IMR-90 (cell line): ENCODE measurements at regions not wholly inside any gene's neighbourhood (a gene's known extent, or its start where the extent isn't known, plus 50 kb on each side); places are given as distances from the start of the nearest gene placed in this dataset.

Source experiments
- ATAC-seq: fragments of 200-7000 bp; cut with Tn5 transposase; 2 replicates; pipeline ENCODE4 v1.9.1; 2020; ENCODE audit warnings: low read depth, mild to moderate bottlenecking, moderate library complexity
- BruUV-seq: library from RNA; stranded (reverse); fragments of 400-500 nt; replicated peaks from 2 replicates; lab custom pipeline; 2021; lab: Mats Ljungman, UMichigan
- CTCF ChIA-PET: fragments of 300-600 bp; formaldehyde crosslinking; extraction: SDS; loops from one replicate; lab custom pipeline; 2021; ENCODE audit warnings: antibody characterized with exemption; lab: Yijun Ruan, JAX
- POLR2A ChIA-PET: fragments of 300-600 bp; sonication (Branson Sonifier 250); formaldehyde crosslinking; loops from one replicate; lab custom pipeline; 2022; ENCODE audit warnings: antibody characterized with exemption; ENCODE audit not compliant: unreplicated experiment; lab: Charles Lee
- DNase-seq: peaks from one replicate; pipeline ENCODE4 v3.0.0; 2013
- H2AFZ ChIP-seq: replicated peaks from 2 replicates; pipeline ENCODE3; 2013; ENCODE audit warnings: low read length, mild to moderate bottlenecking; ENCODE audit not compliant: poor library complexity
- H2AK5ac ChIP-seq: 2 replicates; pipeline ENCODE4 v1.6.1; 2013; ENCODE audit warnings: low read depth, low read length, inconsistent platforms
- H2AK9ac ChIP-seq: replicated peaks from 2 replicates; pipeline ENCODE3; 2013; ENCODE audit warnings: mild to moderate bottlenecking, low read depth, low read length, moderate library complexity; ENCODE audit not compliant: poor library complexity
- H2BK120ac ChIP-seq: 2 replicates; pipeline ENCODE4 v1.6.1; 2013; ENCODE audit warnings: low read depth, low read length, inconsistent platforms
- H2BK15ac ChIP-seq: 3 replicates; pipeline ENCODE4 v1.6.1; 2013; ENCODE audit warnings: low read depth, low read length, inconsistent platforms
- H2BK20ac ChIP-seq: 2 replicates; pipeline ENCODE4 v1.6.1; 2013; ENCODE audit warnings: low read depth, mild to moderate bottlenecking, inconsistent platforms, low read length, moderate library complexity
- H2BK5ac ChIP-seq: 2 replicates; pipeline ENCODE4 v1.6.1; 2013; ENCODE audit warnings: mild to moderate bottlenecking, low read depth, low read length, inconsistent platforms; ENCODE audit not compliant: poor library complexity, severe bottlenecking
- H3K14ac ChIP-seq: replicated peaks from 2 replicates; pipeline ENCODE4 v1.6.1; 2013; ENCODE audit warnings: low read depth, low read length, inconsistent platforms
- H3K18ac ChIP-seq: 2 replicates; pipeline ENCODE4 v1.6.1; 2013; ENCODE audit warnings: low read depth, low read length, control low read depth
- H3K23ac ChIP-seq: 2 replicates; pipeline ENCODE4 v1.6.1; 2013; ENCODE audit warnings: low read depth, low read length, inconsistent platforms
- H3K27ac ChIP-seq: 2 replicates; pipeline ENCODE4 v1.5.1; 2013; ENCODE audit warnings: mild to moderate bottlenecking, control low read depth, low read length; ENCODE audit not compliant: insufficient read depth
- H3K27me3 ChIP-seq: 2 replicates; pipeline ENCODE4 v1.6.1; 2013; ENCODE audit warnings: low read length; ENCODE audit not compliant: control insufficient read depth, insufficient read depth
- H3K36me3 ChIP-seq: 2 replicates; pipeline ENCODE4 v1.6.1; 2013; ENCODE audit warnings: low read length, mixed read lengths; ENCODE audit not compliant: control insufficient read depth, insufficient read depth
- H3K4ac ChIP-seq: 2 replicates; pipeline ENCODE4 v1.6.1; 2013; ENCODE audit warnings: low read depth, low read length, inconsistent platforms
- H3K4me1 ChIP-seq: 2 replicates; pipeline ENCODE4 v1.6.1; 2013; ENCODE audit warnings: low read length, mixed read lengths; ENCODE audit not compliant: control insufficient read depth, insufficient read depth
- H3K4me2 ChIP-seq: 2 replicates; pipeline ENCODE4 v1.6.1; 2013; ENCODE audit warnings: low read depth, mild to moderate bottlenecking, control low read depth, low read length, moderate library complexity
- H3K4me3 ChIP-seq: 2 replicates; pipeline ENCODE4 v1.5.1; 2013; ENCODE audit warnings: low read depth, mild to moderate bottlenecking, control low read depth, low read length, moderate library complexity; ENCODE audit not compliant: insufficient read depth
- H3K56ac ChIP-seq: 2 replicates; pipeline ENCODE4 v1.6.1; 2013; ENCODE audit warnings: low read length, inconsistent platforms; ENCODE audit not compliant: insufficient read depth; ENCODE audit errors: extremely low read depth
- H3K79me1 ChIP-seq, 2 experiments: 2 replicates each; pipeline ENCODE4 v1.6.1; 2013; ENCODE audit warnings: low read length in 2 of 2, inconsistent platforms in 1 of 2, low read depth in 1 of 2
- H3K9ac ChIP-seq: 2 replicates; pipeline ENCODE4 v1.6.1; 2013; ENCODE audit warnings: low read depth, low read length, control low read depth
- H3K9me1 ChIP-seq: 2 replicates; pipeline ENCODE4 v1.6.1; 2013; ENCODE audit warnings: low read length, inconsistent platforms; ENCODE audit not compliant: insufficient read depth
- H3K9me3 ChIP-seq: 2 replicates; pipeline ENCODE4 v1.6.1; 2013; ENCODE audit warnings: low read length; ENCODE audit not compliant: control insufficient read depth, insufficient read depth
- H4K20me1 ChIP-seq: 2 replicates; pipeline ENCODE4 v1.6.1; 2013; ENCODE audit warnings: low read length, inconsistent platforms; ENCODE audit not compliant: insufficient read depth
- H4K5ac ChIP-seq: 2 replicates; pipeline ENCODE4 v1.6.1; 2013; ENCODE audit warnings: mild to moderate bottlenecking, low read depth, low read length, control low read depth
- H4K8ac ChIP-seq, 2 experiments: 2 replicates each; pipeline ENCODE4 v1.6.1; 2013; ENCODE audit warnings: low read depth in 2 of 2, low read length in 2 of 2, control low read depth in 1 of 2, inconsistent platforms in 1 of 2
- H4K91ac ChIP-seq: 2 replicates; pipeline ENCODE4 v1.6.1; 2013; ENCODE audit warnings: low read depth, low read length, inconsistent platforms; ENCODE audit not compliant: insufficient read depth
- NFE2L2 ChIP-seq: fragments of 150-350 bp; IDR thresholded peaks from 2 replicates; pipeline ENCODE4 v1.6.1; 2016; ENCODE audit warnings: low read depth, mild to moderate bottlenecking, low read length
- WGBS, 2 experiments: methylation state at CpG; one replicate each; pipeline versions ENCODE4 v1.1.5 to v1.1.7; 2013; ENCODE audit warnings: missing lambda C conversion rate in 2 of 2; ENCODE audit not compliant: insufficient read length in 1 of 2; ENCODE audit errors: extremely low coverage in 2 of 2; 5-methylcytosine and 5-hydroxymethylcytosine counted together
- dilution Hi-C: fragments of 300-500 bp; cut with HindIII; formaldehyde crosslinking; loops from one replicate; pipeline ENCODE4 v1.14.3; 2018; ENCODE audit warnings: low sequenced_read_pairs; ENCODE audit not compliant: unreplicated experiment
- in situ Hi-C: fragments of 300-500 bp; cut with MboI; formaldehyde crosslinking; loops from 3 replicates; pipeline ENCODE4 v1.14.3; 2019; ENCODE audit warnings: low sequenced_read_pairs, inconsistent platforms, mixed read lengths
- intact Hi-C: fragments of 100-400 bp; cut with micrococcal nuclease; formaldehyde crosslinking; loops from 2 replicates; pipeline ENCODE4 v1.10.0; 2022
- TF ChIP-seq, protein P1 (sequence below): fragments of 150-350 bp; IDR thresholded peaks from 2 replicates; pipeline ENCODE4 v1.6.1; 2016; ENCODE audit warnings: low read depth, mild to moderate bottlenecking, low read length, moderate library complexity, borderline replicate concordance

DNA sequence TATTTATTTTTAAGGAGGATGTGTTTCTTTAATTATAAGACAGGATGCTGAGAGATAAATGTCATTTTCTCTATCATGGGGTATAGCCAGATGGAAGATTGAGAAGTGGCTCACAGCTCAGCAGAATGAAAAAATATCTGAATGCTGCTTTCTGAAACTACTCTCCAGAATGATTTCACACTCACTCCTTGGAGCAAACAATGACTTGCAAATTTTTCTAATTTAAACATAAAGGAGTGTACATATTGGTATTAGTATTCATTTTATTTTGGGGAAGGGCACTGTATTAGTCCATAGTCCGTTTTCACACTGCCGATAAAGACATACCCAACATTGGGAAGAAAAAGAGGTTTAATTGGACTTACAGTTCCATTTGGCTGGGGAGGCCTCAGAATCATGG lies 52.4 kb upstream of the TRIM26 start:
- Histone ChIP-seq H4K5ac (no peak overlapping the region), H3K4me2 (no peak overlapping the region), H4K91ac (no peak overlapping the region), H3K4me1 (peaks cover 11% of the 10 kb centered on the region), H3K9me3 (no peaks in the 10 kb centered on the region), H3K56ac (no peak overlapping the region), H2BK15ac (no peak overlapping the region), H4K8ac (no peak overlapping the region), H3K14ac (no peak overlapping the region), H2AK9ac (no peak overlapping the region), H3K18ac (no peak overlapping the region), H3K27ac (no peak overlapping the region), H2BK120ac (no peak overlapping the region), H2BK20ac (no peak overlapping the region), H3K23ac (no peak overlapping the region), H3K9me1 (peaks cover 12% of the 10 kb centered on the region), H2BK5ac (no peak overlapping the region), H3K27me3 (no peaks in the 10 kb centered on the region), H3K4me3 (no peak overlapping the region), H4K20me1 (no peaks in the 10 kb centered on the region; the same call in 1 of the 2 replicates), H2AFZ (no peak overlapping the region), H3K9ac (no peak overlapping the region), H3K36me3 (peaks cover 7% of the 10 kb centered on the region; the same call in 1 of the 2 replicates), H3K79me1 (peaks cover 10 to 21% of the 10 kb centered on the region in 2 experiments), H3K4ac (no peak overlapping the region), H2AK5ac (no peak overlapping the region)
- no peak for DNase-seq
- intact Hi-C loops: no loop called here
- no peak for ATAC-seq
- TF ChIP-seq NFE2L2: peak; percentile 63; the same call in 1 of the 2 replicates
- TF ChIP-seq, protein P1, sequence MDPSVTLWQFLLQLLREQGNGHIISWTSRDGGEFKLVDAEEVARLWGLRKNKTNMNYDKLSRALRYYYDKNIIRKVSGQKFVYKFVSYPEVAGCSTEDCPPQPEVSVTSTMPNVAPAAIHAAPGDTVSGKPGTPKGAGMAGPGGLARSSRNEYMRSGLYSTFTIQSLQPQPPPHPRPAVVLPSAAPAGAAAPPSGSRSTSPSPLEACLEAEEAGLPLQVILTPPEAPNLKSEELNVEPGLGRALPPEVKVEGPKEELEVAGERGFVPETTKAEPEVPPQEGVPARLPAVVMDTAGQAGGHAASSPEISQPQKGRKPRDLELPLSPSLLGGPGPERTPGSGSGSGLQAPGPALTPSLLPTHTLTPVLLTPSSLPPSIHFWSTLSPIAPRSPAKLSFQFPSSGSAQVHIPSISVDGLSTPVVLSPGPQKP: no peak
- POLR2A ChIA-PET: no interaction called here
- in situ Hi-C loops: no loop called here
- WGBS, 2 experiments: 100% methylated on average over 2 of the region's 2 CpGs; no CpG with 5 or more reads in 1 of the 2 experiments
- CTCF ChIA-PET: no interaction called here
- dilution Hi-C loops: no loop called here
- BruUV-seq: no TSS peak
